ENCODE measurements at regions not wholly inside any gene's neighbourhood (a gene's known extent, or its start where the extent isn't known, plus 50 kb on each side); places are given as distances from the start of the nearest gene placed in this dataset.

DNA sequence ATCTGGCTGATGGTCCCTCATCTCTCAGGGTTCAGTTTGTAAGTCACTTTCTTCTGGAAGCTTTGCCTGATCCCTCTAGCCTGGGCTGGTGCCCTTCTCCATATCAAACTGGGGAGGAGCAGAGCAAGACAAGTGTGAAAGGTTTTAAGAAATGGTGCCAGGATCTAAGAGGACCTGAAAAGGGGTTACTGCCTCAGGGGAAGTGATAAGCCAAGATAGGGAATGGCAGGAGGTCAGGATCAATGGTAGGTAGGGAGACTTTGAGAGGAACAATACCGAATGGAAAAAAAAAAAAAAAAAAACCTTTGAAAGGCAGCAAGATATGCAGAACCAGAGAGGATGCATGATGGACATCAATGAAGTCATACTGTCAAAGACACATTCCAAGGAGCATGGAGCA is 67.5 kb upstream of the TLR4 start:
- ChIA-PET POLR2A (no interaction called here), CTCF (interaction anchor here (3.2 kb wide), 1 partner anchor 8 kb away, joined by 10 read pairs; no protein-coding TSS in a partner anchor)
- H3K4me1 ChIP-seq: no peaks in the 10 kb centered on the region
- no peak for DNase-seq (ENCODE audit: low read depth in 1 of 2, low spot score in 1 of 2)
- no peaks in the 10 kb centered on the region for H3K9me3 ChIP-seq
- no peak overlapping the region for H3K4me2 ChIP-seq
- TF ChIP-seq, protein P1, sequence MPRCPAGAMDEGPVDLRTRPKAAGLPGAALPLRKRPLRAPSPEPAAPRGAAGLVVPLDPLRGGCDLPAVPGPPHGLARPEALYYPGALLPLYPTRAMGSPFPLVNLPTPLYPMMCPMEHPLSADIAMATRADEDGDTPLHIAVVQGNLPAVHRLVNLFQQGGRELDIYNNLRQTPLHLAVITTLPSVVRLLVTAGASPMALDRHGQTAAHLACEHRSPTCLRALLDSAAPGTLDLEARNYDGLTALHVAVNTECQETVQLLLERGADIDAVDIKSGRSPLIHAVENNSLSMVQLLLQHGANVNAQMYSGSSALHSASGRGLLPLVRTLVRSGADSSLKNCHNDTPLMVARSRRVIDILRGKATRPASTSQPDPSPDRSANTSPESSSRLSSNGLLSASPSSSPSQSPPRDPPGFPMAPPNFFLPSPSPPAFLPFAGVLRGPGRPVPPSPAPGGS (IDR thresholded peaks at IDR 0.05): no peak
- TF ChIP-seq EP300 (IDR thresholded peaks at IDR 0.05) (no peak), RFX5 (IDR thresholded peaks at IDR 0.05) (no peak), ZFP36 (IDR thresholded peaks at IDR 0.05; ENCODE audit: borderline replicate concordance, partially characterized antibody) (no peak), PHF8 (IDR thresholded peaks at IDR 0.05; ENCODE audit: borderline replicate concordance, low read depth) (no peak), TP53 (CRISPR knock-in tag; IDR thresholded peaks at IDR 0.05) (no peak), KDM5A (IDR thresholded peaks at IDR 0.05) (no peak), HOXB13 (CRISPR knock-in tag; IDR thresholded peaks at IDR 0.05; ENCODE audit: low read depth) (no peak), ZSCAN20 (CRISPR knock-in tag; IDR thresholded peaks at IDR 0.05) (no peak), HEYL (CRISPR knock-in tag; IDR thresholded peaks at IDR 0.05) (no peak), CBX2 (IDR thresholded peaks at IDR 0.05; ENCODE audit: borderline replicate concordance, low read depth) (no peak), EHMT2 (IDR thresholded peaks at IDR 0.05; ENCODE audit: low read depth) (no peak)
- TF ChIP-seq, protein P2, sequence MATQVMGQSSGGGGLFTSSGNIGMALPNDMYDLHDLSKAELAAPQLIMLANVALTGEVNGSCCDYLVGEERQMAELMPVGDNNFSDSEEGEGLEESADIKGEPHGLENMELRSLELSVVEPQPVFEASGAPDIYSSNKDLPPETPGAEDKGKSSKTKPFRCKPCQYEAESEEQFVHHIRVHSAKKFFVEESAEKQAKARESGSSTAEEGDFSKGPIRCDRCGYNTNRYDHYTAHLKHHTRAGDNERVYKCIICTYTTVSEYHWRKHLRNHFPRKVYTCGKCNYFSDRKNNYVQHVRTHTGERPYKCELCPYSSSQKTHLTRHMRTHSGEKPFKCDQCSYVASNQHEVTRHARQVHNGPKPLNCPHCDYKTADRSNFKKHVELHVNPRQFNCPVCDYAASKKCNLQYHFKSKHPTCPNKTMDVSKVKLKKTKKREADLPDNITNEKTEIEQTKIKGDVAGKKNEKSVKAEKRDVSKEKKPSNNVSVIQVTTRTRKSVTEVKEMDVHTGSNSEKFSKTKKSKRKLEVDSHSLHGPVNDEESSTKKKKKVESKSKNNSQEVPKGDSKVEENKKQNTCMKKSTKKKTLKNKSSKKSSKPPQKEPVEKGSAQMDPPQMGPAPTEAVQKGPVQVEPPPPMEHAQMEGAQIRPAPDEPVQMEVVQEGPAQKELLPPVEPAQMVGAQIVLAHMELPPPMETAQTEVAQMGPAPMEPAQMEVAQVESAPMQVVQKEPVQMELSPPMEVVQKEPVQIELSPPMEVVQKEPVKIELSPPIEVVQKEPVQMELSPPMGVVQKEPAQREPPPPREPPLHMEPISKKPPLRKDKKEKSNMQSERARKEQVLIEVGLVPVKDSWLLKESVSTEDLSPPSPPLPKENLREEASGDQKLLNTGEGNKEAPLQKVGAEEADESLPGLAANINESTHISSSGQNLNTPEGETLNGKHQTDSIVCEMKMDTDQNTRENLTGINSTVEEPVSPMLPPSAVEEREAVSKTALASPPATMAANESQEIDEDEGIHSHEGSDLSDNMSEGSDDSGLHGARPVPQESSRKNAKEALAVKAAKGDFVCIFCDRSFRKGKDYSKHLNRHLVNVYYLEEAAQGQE (IDR thresholded peaks at IDR 0.05): no peak
- TF ChIP-seq, protein P3, sequence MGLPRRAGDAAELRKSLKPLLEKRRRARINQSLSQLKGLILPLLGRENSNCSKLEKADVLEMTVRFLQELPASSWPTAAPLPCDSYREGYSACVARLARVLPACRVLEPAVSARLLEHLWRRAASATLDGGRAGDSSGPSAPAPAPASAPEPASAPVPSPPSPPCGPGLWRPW (IDR thresholded peaks at IDR 0.05): no peak
- H3K4me3 ChIP-seq: no peak overlapping the region
- WGBS (ENCODE audit: missing lambda C conversion rate): 13% methylated on average over 1 of the region's 1 CpG
- H3K27ac ChIP-seq: no peak overlapping the region
- no peak for ATAC-seq
- no peak for FAIRE-seq

DNA sequence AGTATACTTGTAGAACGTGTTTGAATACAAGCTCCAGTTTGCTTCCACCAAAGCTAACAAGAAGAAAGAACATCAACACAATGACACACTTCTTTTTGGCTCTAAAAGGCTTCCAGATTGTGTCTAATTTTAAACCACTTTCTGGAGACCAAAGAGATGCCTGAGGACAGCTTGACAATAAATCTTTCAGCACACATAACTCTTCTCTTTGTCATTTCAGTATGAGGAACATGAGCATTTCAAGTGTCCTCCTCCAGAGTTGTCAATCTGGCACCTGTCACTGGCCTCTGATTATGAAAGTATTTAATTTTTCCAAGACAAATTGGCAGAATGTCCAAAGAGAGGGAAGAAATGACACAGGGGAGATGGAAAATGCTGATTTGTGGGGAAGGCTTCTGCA is 79.0 kb upstream of the TLR4 start:
- H3K27ac ChIP-seq: no peak overlapping the region
- peaks cover 3% of the 10 kb centered on the region; the same call in 1 of the 3 replicates for H3K9me3 ChIP-seq
- CTCF ChIA-PET: interaction anchor here (0.7 kb wide), 1 partner anchor 196 kb away, joined by 3 read pairs; no protein-coding TSS in a partner anchor
- TF ChIP-seq, protein P3 (IDR thresholded peaks at IDR 0.05): no peak
- TF ChIP-seq HOXB13 (CRISPR knock-in tag; IDR thresholded peaks at IDR 0.05; ENCODE audit: low read depth) (no peak), ZC3H11A (IDR thresholded peaks at IDR 0.05) (no peak), ELK1 (IDR thresholded peaks at IDR 0.05; ENCODE audit: low read depth, low read length) (no peak), EP300 (IDR thresholded peaks at IDR 0.05) (no peak)
- POLR2A ChIA-PET: no interaction called here
- H3K4me1 ChIP-seq: no peaks in the 10 kb centered on the region
- H3K4me2 ChIP-seq: no peak overlapping the region
- ATAC-seq: no peak
- 0% methylated on average over 1 of the region's 1 CpG for WGBS (ENCODE audit: missing lambda C conversion rate)
- no peak for FAIRE-seq
- no peak for DNase-seq (ENCODE audit: low read depth in 1 of 2, low spot score in 1 of 2)
- no peak overlapping the region for H3K4me3 ChIP-seq

DNA sequence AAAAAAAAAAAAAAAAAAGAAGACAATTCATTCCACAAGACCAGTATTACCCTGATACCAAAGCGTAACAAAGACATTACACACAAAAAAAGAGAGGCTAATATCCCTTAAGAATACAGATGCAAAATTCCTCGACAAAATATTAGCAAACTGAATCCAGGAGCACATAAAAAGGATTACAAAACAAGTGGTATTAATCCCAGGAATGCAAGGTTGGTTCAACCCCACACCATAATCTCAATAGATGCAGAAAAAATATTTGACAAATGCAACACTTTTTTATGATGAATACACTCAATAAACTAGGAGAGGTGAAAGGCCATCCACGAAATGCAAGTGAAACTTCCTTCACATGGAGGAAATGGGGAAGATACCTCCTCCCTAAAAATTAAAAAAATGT is 80.1 kb upstream of the TLR4 start:
- Histone ChIP-seq H3K4me3 (no peak overlapping the region), H3K4me2 (no peak overlapping the region), H3K4me1 (no peaks in the 10 kb centered on the region), H3K27ac (no peak overlapping the region), H3K9me3 (peaks cover 3% of the 10 kb centered on the region; the same call in 1 of the 3 replicates)
- ATAC-seq (no peak), DNase-seq (ENCODE audit: low read depth in 1 of 2, low spot score in 1 of 2) (no peak), FAIRE-seq (no peak)
- ChIA-PET CTCF (no interaction called here), POLR2A (no interaction called here)
- WGBS (ENCODE audit: missing lambda C conversion rate): under 1% methylated on average over 3 of the region's 3 CpGs
- TF ChIP-seq RARB (CRISPR knock-in tag; IDR thresholded peaks at IDR 0.05) (no peak), JUNB (IDR thresholded peaks at IDR 0.05) (no peak), RAD21 (conservative IDR thresholded peaks at IDR 0.05 in 1 of 2, IDR thresholded peaks at IDR 0.05 in 1 of 2) (no peak), JUN (IDR thresholded peaks at IDR 0.05) (no peak), MYC (IDR thresholded peaks at IDR 0.05; ENCODE audit: borderline replicate concordance, low read length) (no peak), POLR2A (IDR thresholded peaks at IDR 0.05; ENCODE audit: low read length) (no peak), EP300 (IDR thresholded peaks at IDR 0.05) (no peak), NR3C1 (IDR thresholded peaks at IDR 0.05) (no peak), FOSL2 (IDR thresholded peaks at IDR 0.05) (no peak), FOSL2 (CRISPR knock-in tag; IDR thresholded peaks at IDR 0.05) (no peak), NPAS2 (CRISPR knock-in tag; IDR thresholded peaks at IDR 0.05; ENCODE audit: borderline replicate concordance) (no peak), RCOR1 (IDR thresholded peaks at IDR 0.05; ENCODE audit: low read depth, low read length) (no peak), TFCP2L1 (CRISPR knock-in tag; IDR thresholded peaks at IDR 0.05) (no peak), FOXS1 (CRISPR knock-in tag; IDR thresholded peaks at IDR 0.05) (no peak), SMC3 (IDR thresholded peaks at IDR 0.05) (no peak)
- TF ChIP-seq, protein P3 (IDR thresholded peaks at IDR 0.05): no peak
